Neuronal stem cell (in vitro differentiated cells): ENCODE measurements at regions not wholly inside any gene's neighbourhood (a gene's known extent, or its start where the extent isn't known, plus 50 kb on each side); places are given as distances from the start of the nearest gene placed in this dataset.

Source experiments
- DNase-seq: peaks from one replicate; pipeline ENCODE4 v3.0.0-alpha.2; 2013; ENCODE audit warnings: low spot score
- H2AFZ ChIP-seq: one replicate; pipeline ENCODE4 v1.6.1; 2013; ENCODE audit warnings: mild to moderate bottlenecking, low read length, inconsistent platforms
- H2AK5ac ChIP-seq: 2 replicates; pipeline ENCODE4 v1.6.1; 2013; ENCODE audit warnings: low read depth, mild to moderate bottlenecking, inconsistent platforms, low read length, moderate library complexity, mixed read lengths
- H2BK120ac ChIP-seq: 2 replicates; pipeline ENCODE4 v1.6.1; 2013; ENCODE audit warnings: low read depth, mild to moderate bottlenecking, inconsistent platforms, low read length, moderate library complexity, mixed read lengths
- H2BK12ac ChIP-seq: one replicate; pipeline ENCODE4 v1.6.1; 2013; ENCODE audit warnings: low read length, inconsistent platforms
- H2BK15ac ChIP-seq: 2 replicates; pipeline ENCODE4 v1.6.1; 2013; ENCODE audit warnings: mild to moderate bottlenecking, low read length, inconsistent platforms, mixed read lengths
- H2BK5ac ChIP-seq: one replicate; pipeline ENCODE4 v1.6.1; 2013; ENCODE audit warnings: inconsistent platforms, mild to moderate bottlenecking, low read length, moderate library complexity
- H3K14ac ChIP-seq: one replicate; pipeline ENCODE4 v1.6.1; 2013; ENCODE audit warnings: low read length, inconsistent platforms
- H3K18ac ChIP-seq: 2 replicates; pipeline ENCODE4 v1.6.1; 2013; ENCODE audit warnings: low read length, inconsistent platforms
- H3K23ac ChIP-seq: 2 replicates; pipeline ENCODE4 v1.6.1; 2013; ENCODE audit warnings: low read depth, mild to moderate bottlenecking, mixed read lengths, low read length, inconsistent platforms; ENCODE audit not compliant: poor library complexity
- H3K27ac ChIP-seq: replicated peaks from 3 replicates; pipeline ENCODE4 v1.5.1; 2013; ENCODE audit warnings: low read length, inconsistent platforms
- H3K27me3 ChIP-seq, 3 experiments: 2 replicates each; pipeline ENCODE4 v1.6.1; 2013; ENCODE audit warnings: low read length in 3 of 3, mild to moderate bottlenecking in 2 of 3, inconsistent platforms in 1 of 3, low read depth in 1 of 3, mixed read lengths in 1 of 3, moderate library complexity in 1 of 3; ENCODE audit not compliant: control insufficient read depth in 3 of 3, insufficient read depth in 3 of 3
- H3K36me3 ChIP-seq, 2 donors: replicated peaks in 1 of 2; 2 replicates each; pipeline ENCODE4 v1.6.1; 2013; ENCODE audit warnings: low read length in 2 of 2; ENCODE audit not compliant: control insufficient read depth in 2 of 2, insufficient read depth in 2 of 2
- H3K4ac ChIP-seq: 2 replicates; pipeline ENCODE4 v1.6.1; 2013; ENCODE audit warnings: inconsistent platforms, mild to moderate bottlenecking, low read length, moderate library complexity
- H3K4me1 ChIP-seq, 2 donors: 1 replicate in 1 of 2; 2 replicates in 1 of 2; pipeline ENCODE4 v1.6.1; 2013; ENCODE audit warnings: low read length in 2 of 2, low read depth in 1 of 2; ENCODE audit not compliant: control insufficient read depth in 2 of 2, insufficient read depth in 1 of 2
- H3K4me2 ChIP-seq: one replicate; pipeline ENCODE4 v1.6.1; 2013; ENCODE audit warnings: mild to moderate bottlenecking, low read length, inconsistent platforms; ENCODE audit not compliant: insufficient read depth, poor library complexity, severe bottlenecking
- H3K4me3 ChIP-seq, 2 donors: 2 replicates each; pipeline ENCODE4 v1.5.1; 2013; ENCODE audit warnings: low read length in 2 of 2, mild to moderate bottlenecking in 2 of 2, inconsistent platforms in 1 of 2, moderate library complexity in 1 of 2
- H3K79me1 ChIP-seq: one replicate; pipeline ENCODE4 v1.6.1; 2013; ENCODE audit warnings: low read depth, mild to moderate bottlenecking, inconsistent platforms, low read length, moderate library complexity
- H3K9ac ChIP-seq: one replicate; pipeline ENCODE4 v1.6.1; 2013; ENCODE audit warnings: mild to moderate bottlenecking, low read depth, low read length, inconsistent platforms; ENCODE audit not compliant: poor library complexity
- H3K9me3 ChIP-seq, 2 donors: replicated peaks in 1 of 2; 2 replicates each; pipeline versions ENCODE3 to v1.6.1; 2013; ENCODE audit warnings: low read length in 2 of 2, mild to moderate bottlenecking in 2 of 2, inconsistent platforms in 1 of 2, low read depth in 1 of 2, mixed read lengths in 1 of 2, moderate library complexity in 1 of 2; ENCODE audit not compliant: control insufficient read depth in 2 of 2, insufficient read depth in 1 of 2
- H4K8ac ChIP-seq: one replicate; pipeline ENCODE4 v1.6.1; 2013; ENCODE audit warnings: low read depth, mild to moderate bottlenecking, inconsistent platforms, low read length, moderate library complexity
- H4K91ac ChIP-seq: one replicate; pipeline ENCODE4 v1.6.1; 2013; ENCODE audit warnings: low read length, low read depth, mild to moderate bottlenecking, inconsistent platforms; ENCODE audit not compliant: poor library complexity
- WGBS, 2 donors: extraction: QIAGEN DNeasy Blood & Tissue Kit; methylation state at CpG; one replicate each; pipeline ENCODE4 v1.1.7; 2013; ENCODE audit warnings: missing lambda C conversion rate in 2 of 2, mixed read lengths in 1 of 2; ENCODE audit not compliant: insufficient read length in 2 of 2, insufficient replicate concordance in 1 of 2; ENCODE audit errors: extremely low coverage in 2 of 2; 5-methylcytosine and 5-hydroxymethylcytosine counted together

- no peak overlapping the region for H2BK120ac ChIP-seq
- no peak overlapping the region for H3K27ac ChIP-seq
- H3K36me3 ChIP-seq, result no peaks in the 10 kb centered on the region
- no peak overlapping the region for H2AK5ac ChIP-seq
- H3K79me1 ChIP-seq, result no peaks in the 10 kb centered on the region
- H2BK15ac ChIP-seq, result no peak overlapping the region
- no peak for DNase-seq
- H3K4ac ChIP-seq, result no peak overlapping the region
- H3K23ac ChIP-seq, result no peak overlapping the region
- no peak overlapping the region for H3K18ac ChIP-seq
- no peak overlapping the region for H4K91ac ChIP-seq
- H3K4me2 ChIP-seq, result no peak overlapping the region
- H3K4me3 ChIP-seq, result no peak overlapping the region
- no peak overlapping the region for H2AFZ ChIP-seq
- no peaks in the 10 kb centered on the region for H3K9me3 ChIP-seq
- no peaks in the 10 kb centered on the region for H3K27me3 ChIP-seq
- H4K8ac ChIP-seq, result no peak overlapping the region
- H2BK12ac ChIP-seq, result no peak overlapping the region
- H3K14ac ChIP-seq, result no peak overlapping the region
- no peak overlapping the region for H2BK5ac ChIP-seq
- H3K4me1 ChIP-seq, result peaks cover 0 to 5% of the 10 kb centered on the region in 2 donors
- no peak overlapping the region for H3K9ac ChIP-seq
- WGBS, 2 donors, result no CpG with 5 or more reads among the region's 5 CpGs
Measured at GRCh38 chr16:47880653-47881052, 275.1 kb downstream of the ABCC12 start.

GRCh38 chr16:47877166-47877565 is 278.6 kb downstream of the ABCC12 start:
- no peak overlapping the region for H3K9ac ChIP-seq
- H3K36me3 ChIP-seq, result no peaks in the 10 kb centered on the region
- H2BK15ac ChIP-seq, result no peak overlapping the region
- H3K27ac ChIP-seq, result no peak overlapping the region
- WGBS, 2 donors, result no CpG with 5 or more reads among the region's 3 CpGs
- no peak overlapping the region for H3K23ac ChIP-seq
- no peaks in the 10 kb centered on the region for H3K4me1 ChIP-seq
- H3K14ac ChIP-seq, result no peak overlapping the region
- no peak overlapping the region for H4K91ac ChIP-seq
- no peak for DNase-seq
- no peak overlapping the region for H3K4me2 ChIP-seq
- H3K4me3 ChIP-seq, result no peak overlapping the region
- no peaks in the 10 kb centered on the region for H3K79me1 ChIP-seq
- H3K4ac ChIP-seq, result no peak overlapping the region
- no peak overlapping the region for H3K18ac ChIP-seq
- H2BK5ac ChIP-seq, result no peak overlapping the region
- no peak overlapping the region for H2AK5ac ChIP-seq
- H2BK12ac ChIP-seq, result no peak overlapping the region
- no peaks in the 10 kb centered on the region for H3K9me3 ChIP-seq
- H3K27me3 ChIP-seq, result no peaks in the 10 kb centered on the region
- no peak overlapping the region for H4K8ac ChIP-seq
- H2BK120ac ChIP-seq, result no peak overlapping the region
- no peak overlapping the region for H2AFZ ChIP-seq

- no peak overlapping the region for H2BK5ac ChIP-seq
- no peak overlapping the region for H2AFZ ChIP-seq
- no peak overlapping the region for H3K14ac ChIP-seq
- no peaks in the 10 kb centered on the region for H3K79me1 ChIP-seq
- H3K23ac ChIP-seq, result no peak overlapping the region
- H3K9ac ChIP-seq, result no peak overlapping the region
- H2BK12ac ChIP-seq, result no peak overlapping the region
- no peaks in the 10 kb centered on the region for H3K27me3 ChIP-seq
- WGBS, 2 donors, result no CpG with 5 or more reads among the region's 7 CpGs
- H3K4ac ChIP-seq, result no peak overlapping the region
- no peak overlapping the region for H3K4me2 ChIP-seq
- H4K91ac ChIP-seq, result no peak overlapping the region
- DNase-seq, result no peak
- no peak overlapping the region for H3K18ac ChIP-seq
- H2BK15ac ChIP-seq, result no peak overlapping the region
- no peaks in the 10 kb centered on the region for H3K4me1 ChIP-seq
- H2BK120ac ChIP-seq, result no peak overlapping the region
- H2AK5ac ChIP-seq, result no peak overlapping the region
- H3K4me3 ChIP-seq, result no peak overlapping the region
- H3K36me3 ChIP-seq, result no peaks in the 10 kb centered on the region
- H4K8ac ChIP-seq, result no peak overlapping the region
- no peaks in the 10 kb centered on the region for H3K9me3 ChIP-seq
- H3K27ac ChIP-seq, result no peak overlapping the region
Measured at GRCh38 chr16:47876511-47876910, 279.3 kb downstream of the ABCC12 start.

- H2BK120ac ChIP-seq, result no peak overlapping the region
- peaks cover 0 to 2% of the 10 kb centered on the region in 2 donors for H3K9me3 ChIP-seq
- no peak overlapping the region for H4K91ac ChIP-seq
- no peak overlapping the region for H3K18ac ChIP-seq
- no peaks in the 10 kb centered on the region for H3K79me1 ChIP-seq
- no peak overlapping the region for H3K4me2 ChIP-seq
- no peak overlapping the region for H3K9ac ChIP-seq
- no peak overlapping the region for H2AK5ac ChIP-seq
- no peak overlapping the region for H3K4me3 ChIP-seq
- no peak overlapping the region for H3K14ac ChIP-seq
- H2BK5ac ChIP-seq, result no peak overlapping the region
- H3K27me3 ChIP-seq, result no peaks in the 10 kb centered on the region
- H3K36me3 ChIP-seq, result no peaks in the 10 kb centered on the region
- WGBS, 2 donors, result no CpG with 5 or more reads among the region's 5 CpGs
- no peak for DNase-seq
- no peak overlapping the region for H3K23ac ChIP-seq
- H4K8ac ChIP-seq, result no peak overlapping the region
- no peak overlapping the region for H2BK15ac ChIP-seq
- H3K27ac ChIP-seq, result no peak overlapping the region
- no peak overlapping the region for H2BK12ac ChIP-seq
- no peak overlapping the region for H2AFZ ChIP-seq
- no peaks in the 10 kb centered on the region for H3K4me1 ChIP-seq
- H3K4ac ChIP-seq, result no peak overlapping the region
Measured at GRCh38 chr16:47873434-47873833, 282.4 kb downstream of the ABCC12 start.
